COLO668 (cell line): ENCODE measurements at regions not wholly inside any gene's neighbourhood (a gene's known extent, or its start where the extent isn't known, plus 50 kb on each side); places are given as distances from the start of the nearest gene placed in this dataset.
"Not testable (repeated sequence)": the region's sequence is repeated elsewhere in the genome, so short reads cannot be mapped to it uniquely, and the experiment has no call there.

ENCODE experiments used
- DNase-seq: peaks from one replicate; lab custom pipeline; 2025; ENCODE audit not compliant: unreplicated experiment; lab: John Stamatoyannopoulos, UW

GRCh38 chr2:37569131-37569823, 102.2 kb downstream of the CDC42EP3 start:
- no peak for DNase-seq

GRCh38 chr2:37569986-37570679, 101.3 kb downstream of the CDC42EP3 start:
- no peak for DNase-seq

GRCh38 chr2:37570773-37571586, 100.5 kb downstream of the CDC42EP3 start:
- DNase-seq = no peak

- DNase-seq = no peak
Measured at GRCh38 chr2:37571587-37572136, 99.8 kb downstream of the CDC42EP3 start.

- DNase-seq = no peak
Measured at GRCh38 chr2:37573451-37574388, 97.7 kb downstream of the CDC42EP3 start.

- no peak for DNase-seq
Measured at GRCh38 chr2:37575780-37576179, 95.7 kb downstream of the CDC42EP3 start.

- DNase-seq = not testable (repeated sequence)
Measured at GRCh38 chr2:37576194-37576593, 95.2 kb downstream of the CDC42EP3 start.

- DNase-seq = no peak
Measured at GRCh38 chr2:37576831-37577230, 94.6 kb downstream of the CDC42EP3 start.

GRCh38 chr2:37579192-37579713, 92.2 kb downstream of the CDC42EP3 start:
- no peak for DNase-seq

- not testable (repeated sequence) for DNase-seq
Measured at GRCh38 chr2:37579949-37580348, 91.5 kb downstream of the CDC42EP3 start.

GRCh38 chr2:37581433-37581832, 90.0 kb downstream of the CDC42EP3 start:
- DNase-seq = no peak

GRCh38 chr2:37582481-37583220, 88.8 kb downstream of the CDC42EP3 start:
- no peak for DNase-seq

- DNase-seq = no peak
Measured at GRCh38 chr2:37583402-37583801, 88.0 kb downstream of the CDC42EP3 start.

- no peak for DNase-seq
Measured at GRCh38 chr2:37583867-37584266, 87.6 kb downstream of the CDC42EP3 start.

GRCh38 chr2:37585295-37585908, 86.0 kb downstream of the CDC42EP3 start:
- peak; percentile 25 for DNase-seq

GRCh38 chr2:37585982-37586621, 85.3 kb downstream of the CDC42EP3 start:
- DNase-seq = no peak

- no peak for DNase-seq
Measured at GRCh38 chr2:37586663-37587317, 84.7 kb downstream of the CDC42EP3 start.

GRCh38 chr2:37587817-37588216, 83.6 kb downstream of the CDC42EP3 start:
- no peak for DNase-seq
